HEK293 (cell line): ENCODE measurements at regions not wholly inside any gene's neighbourhood (a gene's known extent, or its start where the extent isn't known, plus 50 kb on each side); places are given as distances from the start of the nearest gene placed in this dataset.

Source experiments
- KLF16 ChIP-seq: fragments of 450-650 bp; formaldehyde crosslinking; IDR thresholded peaks from 2 replicates; pipeline ENCODE4 v1.5.1; 2017; ENCODE audit warnings: missing biosample characterization, missing genetic modification characterization
- MEIS1 ChIP-seq: sonication (generic); formaldehyde crosslinking; IDR thresholded peaks from 2 replicates; pipeline ENCODE4 v1.8.1; 2022; ENCODE audit warnings: missing genetic modification reagents, mild to moderate bottlenecking, borderline replicate concordance
- YY1 ChIP-seq: fragments of 450-650 bp; formaldehyde crosslinking; IDR thresholded peaks from 2 replicates; pipeline ENCODE4 v1.5.1; 2018; ENCODE audit warnings: missing biosample characterization, missing genetic modification characterization
- ZIC2 ChIP-seq: fragments of 450-650 bp; formaldehyde crosslinking; IDR thresholded peaks from 2 replicates; pipeline ENCODE4 v1.5.1; 2016; ENCODE audit warnings: missing biosample characterization, missing genetic modification characterization
- ZNF133 ChIP-seq: fragments of 450-650 bp; formaldehyde crosslinking; IDR thresholded peaks from 2 replicates; pipeline ENCODE4 v1.5.1; 2016; ENCODE audit warnings: missing biosample characterization, missing genetic modification characterization
- ZNF324 ChIP-seq: fragments of 450-650 bp; formaldehyde crosslinking; IDR thresholded peaks from 2 replicates; pipeline ENCODE4 v1.5.1; 2016; ENCODE audit warnings: missing biosample characterization, missing genetic modification characterization
- ZNF433 ChIP-seq: fragments of 450-650 bp; formaldehyde crosslinking; IDR thresholded peaks from 2 replicates; pipeline ENCODE4 v1.5.1; 2016; ENCODE audit warnings: missing biosample characterization, missing genetic modification characterization, low read depth
- ZNF561 ChIP-seq: fragments of 450-650 bp; IDR thresholded peaks from 2 replicates; pipeline ENCODE4 v1.5.1; 2018; ENCODE audit warnings: missing biosample characterization, missing genetic modification characterization, borderline replicate concordance
- ZNF701 ChIP-seq: fragments of 450-650 bp; formaldehyde crosslinking; IDR thresholded peaks from 2 replicates; pipeline ENCODE4 v1.5.1; 2016; ENCODE audit warnings: missing biosample characterization, missing genetic modification characterization
- ZNF747 ChIP-seq: fragments of 450-650 bp; formaldehyde crosslinking; IDR thresholded peaks from 2 replicates; pipeline ENCODE4 v1.5.1; 2016; ENCODE audit warnings: missing biosample characterization, missing genetic modification characterization
- ZNF837 ChIP-seq: fragments of 450-650 bp; formaldehyde crosslinking; IDR thresholded peaks from 2 replicates; pipeline ENCODE4 v1.5.1; 2016; ENCODE audit warnings: missing biosample characterization, missing genetic modification characterization
- ZSCAN30 ChIP-seq: fragments of 450-650 bp; IDR thresholded peaks from 2 replicates; pipeline ENCODE4 v1.5.1; 2018; ENCODE audit warnings: missing biosample characterization, mild to moderate bottlenecking, missing genetic modification characterization, moderate library complexity
- TF ChIP-seq, protein P1 (sequence below): fragments of 450-650 bp; formaldehyde crosslinking; IDR thresholded peaks from 2 replicates; pipeline ENCODE4 v1.5.1; 2016; ENCODE audit warnings: missing biosample characterization, missing genetic modification characterization
- TF ChIP-seq, protein P2 (sequence below): fragments of 450-650 bp; formaldehyde crosslinking; optimal IDR thresholded peaks from 2 replicates; pipeline ENCODE3; 2016; ENCODE audit warnings: missing biosample characterization, mild to moderate bottlenecking, missing genetic modification characterization

DNA sequence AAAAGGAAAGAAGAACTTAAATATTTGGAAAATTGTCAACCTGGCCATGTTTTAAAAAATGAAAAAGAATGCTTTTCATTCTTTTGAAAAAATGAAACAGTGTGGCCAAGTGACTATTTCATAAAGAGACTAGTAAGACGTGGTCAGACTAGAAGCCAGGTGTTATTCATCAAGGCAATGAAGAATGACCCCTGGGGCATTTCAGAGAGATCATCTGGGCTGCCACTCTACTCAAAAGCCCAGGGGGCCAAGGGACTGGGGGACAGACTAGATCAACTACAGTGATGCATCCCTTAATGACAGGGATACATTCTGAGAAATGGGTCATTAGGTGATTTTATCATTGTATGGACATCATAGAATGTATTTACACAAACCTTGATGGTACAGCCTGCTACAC, 199.4 kb downstream of the STK31 start:
- TF ChIP-seq YY1 (tag by site-specific recombination), result no peak
- no peak for TF ChIP-seq ZNF747 (tag by site-specific recombination)
- no peak for TF ChIP-seq KLF16 (tag by site-specific recombination)
- TF ChIP-seq, protein P1, sequence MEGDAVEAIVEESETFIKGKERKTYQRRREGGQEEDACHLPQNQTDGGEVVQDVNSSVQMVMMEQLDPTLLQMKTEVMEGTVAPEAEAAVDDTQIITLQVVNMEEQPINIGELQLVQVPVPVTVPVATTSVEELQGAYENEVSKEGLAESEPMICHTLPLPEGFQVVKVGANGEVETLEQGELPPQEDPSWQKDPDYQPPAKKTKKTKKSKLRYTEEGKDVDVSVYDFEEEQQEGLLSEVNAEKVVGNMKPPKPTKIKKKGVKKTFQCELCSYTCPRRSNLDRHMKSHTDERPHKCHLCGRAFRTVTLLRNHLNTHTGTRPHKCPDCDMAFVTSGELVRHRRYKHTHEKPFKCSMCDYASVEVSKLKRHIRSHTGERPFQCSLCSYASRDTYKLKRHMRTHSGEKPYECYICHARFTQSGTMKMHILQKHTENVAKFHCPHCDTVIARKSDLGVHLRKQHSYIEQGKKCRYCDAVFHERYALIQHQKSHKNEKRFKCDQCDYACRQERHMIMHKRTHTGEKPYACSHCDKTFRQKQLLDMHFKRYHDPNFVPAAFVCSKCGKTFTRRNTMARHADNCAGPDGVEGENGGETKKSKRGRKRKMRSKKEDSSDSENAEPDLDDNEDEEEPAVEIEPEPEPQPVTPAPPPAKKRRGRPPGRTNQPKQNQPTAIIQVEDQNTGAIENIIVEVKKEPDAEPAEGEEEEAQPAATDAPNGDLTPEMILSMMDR, result no peak
- no peak for TF ChIP-seq ZNF324 (tag by site-specific recombination)
- no peak for TF ChIP-seq ZNF433 (tag by site-specific recombination)
- TF ChIP-seq ZNF701 (tag by site-specific recombination), result no peak
- TF ChIP-seq ZNF561, result no peak
- no peak for TF ChIP-seq ZNF837
- no peak for TF ChIP-seq MEIS1 (CRISPR knock-in tag)
- no peak for TF ChIP-seq ZNF133 (tag by site-specific recombination)
- TF ChIP-seq ZIC2 (tag by site-specific recombination), result no peak
- TF ChIP-seq ZSCAN30 (tag by site-specific recombination), result no peak
- TF ChIP-seq, protein P2, sequence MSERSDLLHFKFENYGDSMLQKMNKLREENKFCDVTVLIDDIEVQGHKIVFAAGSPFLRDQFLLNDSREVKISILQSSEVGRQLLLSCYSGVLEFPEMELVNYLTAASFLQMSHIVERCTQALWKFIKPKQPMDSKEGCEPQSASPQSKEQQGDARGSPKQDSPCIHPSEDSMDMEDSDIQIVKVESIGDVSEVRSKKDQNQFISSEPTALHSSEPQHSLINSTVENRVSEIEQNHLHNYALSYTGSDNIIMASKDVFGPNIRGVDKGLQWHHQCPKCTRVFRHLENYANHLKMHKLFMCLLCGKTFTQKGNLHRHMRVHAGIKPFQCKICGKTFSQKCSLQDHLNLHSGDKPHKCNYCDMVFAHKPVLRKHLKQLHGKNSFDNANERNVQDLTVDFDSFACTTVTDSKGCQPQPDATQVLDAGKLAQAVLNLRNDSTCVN (tag by site-specific recombination), result no peak
